ENCODE measurements at regions not wholly inside any gene's neighbourhood (a gene's known extent, or its start where the extent isn't known, plus 50 kb on each side); places are given as distances from the start of the nearest gene placed in this dataset.
"Not testable (repeated sequence)": the region's sequence is repeated elsewhere in the genome, so short reads cannot be mapped to it uniquely, and the experiment has no call there.

GRCh38 chr1:147061880-147062279, 110.4 kb downstream of the PRKAB2 start:
- not testable (repeated sequence) for DNase-seq

GRCh38 chr1:147053269-147053668, 115.1 kb downstream of the NBPF12 start:
- DNase-seq = no peak

- no peak for DNase-seq
These were observed 114.6 kb downstream of the NBPF12 start for GRCh38 chr1:147052677-147053076.

GRCh38 chr1:147052143-147052542, 114.0 kb downstream of the NBPF12 start:
- no peak for DNase-seq

- DNase-seq = no peak
These were observed 113.0 kb downstream of the NBPF12 start for GRCh38 chr1:147051136-147051535.

GRCh38 chr1:147050654-147051053, 112.5 kb downstream of the NBPF12 start:
- DNase-seq = no peak

GRCh38 chr1:147046863-147047394, 108.8 kb downstream of the NBPF12 start:
- not testable (repeated sequence) for DNase-seq

- DNase-seq = no peak
These were observed 108.2 kb downstream of the NBPF12 start for GRCh38 chr1:147046189-147046862.
